Left lung (tissue), 4 donors: ENCODE measurements at regions not wholly inside any gene's neighbourhood (a gene's known extent, or its start where the extent isn't known, plus 50 kb on each side); places are given as distances from the start of the nearest gene placed in this dataset.
A peak's percentile ranks its signal among the peaks of the same experiment; 100 is the strongest.
"Not testable (repeated sequence)": the region's sequence is repeated elsewhere in the genome, so short reads cannot be mapped to it uniquely, and the experiment has no call there.

Source experiments
- ATAC-seq: fragments of 200-7000 bp; cut with Tn5 transposase; one replicate; pipeline ENCODE4 v1.9.1; 2020; ENCODE audit warnings: moderate library complexity
- DNase-seq, 4 donors: peaks; one replicate each; pipeline ENCODE4 v3.0.0-alpha.2; 2013 to 2020
- H3K27ac ChIP-seq, 2 donors: fragments of 200-600 bp; sonication (generic) in 1 of 2; one replicate each; pipeline versions ENCODE4 v1.5.0 to v1.8.0; 2020 to 2021
- H3K27me3 ChIP-seq, 2 donors: fragments of 200-600 bp; sonication (generic) in 1 of 2; one replicate each; pipeline versions ENCODE4 v1.5.0 to v1.8.0; 2020 to 2021
- H3K36me3 ChIP-seq, 2 donors: fragments of 200-600 bp; sonication (generic) in 1 of 2; one replicate each; pipeline versions ENCODE4 v1.5.0 to v1.8.0; 2020 to 2021
- H3K4me1 ChIP-seq, 2 donors: fragments of 200-600 bp; one replicate each; pipeline ENCODE4 v1.8.0; 2021
- H3K4me3 ChIP-seq, 2 donors: fragments of 200-600 bp; sonication (generic) in 1 of 2; one replicate each; pipeline versions ENCODE4 v1.5.0 to v1.8.0; 2020 to 2021; ENCODE audit warnings: mild to moderate bottlenecking in 1 of 2
- H3K9me3 ChIP-seq, 2 donors: fragments of 200-600 bp; sonication (generic) in 1 of 2; one replicate each; pipeline versions ENCODE4 v1.5.0 to v1.8.0; 2020 to 2021
- CTCF ChIP-seq, 2 donors: fragments of 200-600 bp; sonication (generic) in 1 of 2; IDR thresholded peaks; one replicate each; pipeline versions ENCODE4 v1.5.0 to v1.8.0; 2021; ENCODE audit warnings: antibody characterized with exemption in 2 of 2
- intact Hi-C, 2 donors: fragments of 100-400 bp; cut with DNase I; formaldehyde crosslinking; loops; one replicate each; pipeline versions ENCODE4 v1.11.2 to v1.14.2; 2022
- donor health status: DM: no; HTN: yes; CAD: no.
- donor health status: DM: no; HTN: no; CAD: no.

DNA sequence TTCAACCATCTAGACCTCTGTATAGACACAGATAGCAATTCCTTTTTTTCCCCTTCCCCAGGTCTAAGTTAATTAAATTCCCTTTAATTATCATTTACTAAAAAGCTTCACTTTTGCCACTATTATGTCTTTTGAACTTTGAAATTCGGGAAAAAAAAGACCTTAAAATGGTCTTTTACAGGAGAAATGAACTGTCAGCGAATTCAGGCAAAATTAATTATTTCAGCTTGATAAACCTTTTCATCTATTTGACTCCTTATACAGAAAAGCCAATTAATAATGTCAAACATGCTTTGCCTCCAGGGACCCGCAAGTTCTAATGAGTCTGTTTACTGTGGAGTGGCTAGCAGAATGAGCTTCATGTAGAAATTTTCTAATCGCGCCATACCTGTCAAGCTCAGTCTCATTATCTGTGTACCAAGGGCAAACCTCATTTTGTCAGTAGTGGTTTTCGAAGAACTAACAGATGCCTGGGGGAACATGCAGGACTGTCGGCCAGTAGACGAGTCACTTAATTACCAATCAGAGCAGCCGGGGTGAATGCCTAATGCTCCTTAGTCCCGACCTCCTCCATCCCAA is 287.7 kb downstream of the INSIG2 start:
- no peak for TF ChIP-seq CTCF (IDR thresholded peaks at IDR 0.05)
- Histone ChIP-seq H3K4me1 (no peaks in the 10 kb centered on the region), H3K27ac (no peak overlapping the region), H3K27me3 (peaks cover 0 to 5% of the 10 kb centered on the region in 2 donors), H3K36me3 (no peaks in the 10 kb centered on the region), H3K9me3 (no peaks in the 10 kb centered on the region), H3K4me3 (no peak overlapping the region)
- DNase-seq (no peak), ATAC-seq (no peak)
- intact Hi-C loops = no loop called here

DNA sequence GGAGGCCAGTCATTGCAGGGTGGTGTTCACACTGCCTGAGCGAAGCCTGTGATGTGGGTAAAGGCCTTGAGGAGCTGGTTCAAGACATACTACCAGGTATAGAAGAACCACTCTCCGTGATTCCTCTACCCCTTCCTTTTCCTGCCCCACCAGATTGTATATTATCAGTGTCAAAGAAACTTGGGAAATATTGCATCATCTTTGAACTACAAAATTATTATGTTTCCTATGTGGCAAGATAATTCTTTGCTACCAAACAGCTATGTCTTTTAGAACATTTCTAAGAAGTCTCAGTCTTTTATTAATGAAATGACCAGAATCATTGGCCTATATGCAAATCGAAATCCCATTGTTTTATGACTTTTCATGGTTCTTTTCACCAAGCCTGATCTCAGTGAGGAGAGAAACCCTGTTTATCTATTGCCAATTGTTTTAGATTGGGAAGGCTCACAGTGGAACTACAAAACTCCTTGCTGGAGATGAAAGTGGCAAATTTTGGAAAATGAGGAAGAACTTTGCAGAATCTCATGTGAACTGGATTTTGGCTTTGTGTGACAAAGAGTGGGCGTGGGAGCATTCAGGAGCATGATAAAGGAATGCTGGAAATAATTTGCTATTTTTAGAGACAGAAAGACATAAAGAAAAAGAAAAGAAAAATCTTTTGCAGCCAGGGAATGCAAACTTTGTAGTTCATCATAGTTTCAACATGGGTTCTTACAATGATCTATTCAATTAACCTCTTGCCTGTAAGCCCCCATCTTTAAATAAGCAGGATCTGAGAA is 286.9 kb downstream of the INSIG2 start:
- H3K9me3 ChIP-seq = no peaks in the 10 kb centered on the region
- intact Hi-C loops = no loop called here
- no peaks in the 10 kb centered on the region for H3K4me1 ChIP-seq
- no peak for TF ChIP-seq CTCF (IDR thresholded peaks at IDR 0.05)
- peaks cover 0 to 5% of the 10 kb centered on the region in 2 donors for H3K27me3 ChIP-seq
- H3K4me3 ChIP-seq = no peak overlapping the region
- DNase-seq (no peak), ATAC-seq (no peak)
- no peaks in the 10 kb centered on the region for H3K36me3 ChIP-seq
- no peak overlapping the region for H3K27ac ChIP-seq

- no peak overlapping the region for H3K4me3 ChIP-seq
- no peaks in the 10 kb centered on the region for H3K4me1 ChIP-seq
- peaks cover 0 to 5% of the 10 kb centered on the region in 2 donors for H3K27me3 ChIP-seq
- DNase-seq (no peak), ATAC-seq (no peak)
- no peaks in the 10 kb centered on the region for H3K9me3 ChIP-seq
- intact Hi-C loops = no loop called here
- no peak for TF ChIP-seq CTCF (IDR thresholded peaks at IDR 0.05)
- no peaks in the 10 kb centered on the region for H3K36me3 ChIP-seq
- H3K27ac ChIP-seq = no peak overlapping the region
Measured at GRCh38 chr2:118372886-118373830, 284.9 kb downstream of the INSIG2 start.

GRCh38 chr2:118371515-118371914 is 283.2 kb downstream of the INSIG2 start:
- Histone ChIP-seq H3K27me3 (peaks cover 0 to 2% of the 10 kb centered on the region in 2 donors), H3K36me3 (no peaks in the 10 kb centered on the region), H3K9me3 (no peaks in the 10 kb centered on the region), H3K4me1 (no peaks in the 10 kb centered on the region), H3K27ac (no peak overlapping the region), H3K4me3 (no peak overlapping the region)
- peak; percentile 90 for ATAC-seq
- intact Hi-C loops = no loop called here
- no peak for TF ChIP-seq CTCF (IDR thresholded peaks at IDR 0.05)
- peak in 2 of 4 donors; percentile 6 to 35 for DNase-seq

DNA sequence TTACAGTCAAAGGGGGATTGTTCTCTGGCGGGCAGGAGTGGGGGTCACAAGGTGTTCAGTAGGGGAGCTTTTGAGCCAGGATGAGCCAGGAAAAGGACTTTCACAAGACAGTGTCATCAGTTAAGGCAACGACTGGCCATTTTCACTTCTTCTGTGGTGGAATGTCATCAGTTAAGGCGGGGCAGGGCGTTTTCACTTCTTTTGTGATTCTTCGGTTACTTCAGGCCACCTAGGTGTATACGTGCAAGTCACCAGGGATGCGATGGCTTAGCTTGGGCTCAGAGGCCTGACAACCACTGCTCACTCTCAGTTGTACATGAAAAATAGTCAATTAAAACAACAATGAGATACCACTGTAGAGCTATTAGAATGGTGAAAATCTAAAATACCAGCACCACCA is 281.2 kb downstream of the INSIG2 start:
- H3K27ac ChIP-seq, intact Hi-C loops, H3K4me1 ChIP-seq, DNase-seq, H3K4me3 ChIP-seq, H3K9me3 ChIP-seq, H3K27me3 ChIP-seq, H3K36me3 ChIP-seq, ATAC-seq: not testable (repeated sequence)
